DOHH2 (cell line): ENCODE measurements at regions not wholly inside any gene's neighbourhood (a gene's known extent, or its start where the extent isn't known, plus 50 kb on each side); places are given as distances from the start of the nearest gene placed in this dataset.

Source experiments
- H3F3A ChIP-seq: fragments of 200-600 bp; sonication (generic), shearing (Covaris generic); 2 replicates; pipeline ENCODE4 v1.6.0; 2016; ENCODE audit warnings: antibody characterized with exemption, mild to moderate bottlenecking; ENCODE audit not compliant: control insufficient read depth, insufficient read depth
- H3K27ac ChIP-seq: fragments of 200-600 bp; sonication (generic); 2 replicates; pipeline ENCODE4 v1.5.1; 2014; ENCODE audit warnings: low read depth, mild to moderate bottlenecking, low read length, moderate library complexity
- H3K27me3 ChIP-seq: fragments of 200-600 bp; sonication (generic); 2 replicates; pipeline ENCODE4 v1.6.1; 2014; ENCODE audit warnings: mild to moderate bottlenecking, low read length, mixed read lengths; ENCODE audit not compliant: control insufficient read depth
- H3K36me3 ChIP-seq: fragments of 200-600 bp; sonication (generic); 2 replicates; pipeline ENCODE4 v1.6.1; 2014; ENCODE audit warnings: mild to moderate bottlenecking, low read length, moderate library complexity, mixed read lengths; ENCODE audit not compliant: control insufficient read depth
- H3K4me1 ChIP-seq: fragments of 200-600 bp; sonication (generic); 2 replicates; pipeline ENCODE4 v1.6.1; 2014; ENCODE audit warnings: mild to moderate bottlenecking, low read length, mixed read lengths; ENCODE audit not compliant: control insufficient read depth
- H3K4me2 ChIP-seq: fragments of 200-600 bp; sonication (generic); 2 replicates; pipeline ENCODE4 v1.6.0; 2014; ENCODE audit warnings: mild to moderate bottlenecking, low read length, moderate library complexity
- H3K4me3 ChIP-seq: fragments of 200-600 bp; sonication (generic); 2 replicates; pipeline ENCODE4 v1.5.1; 2014; ENCODE audit warnings: mild to moderate bottlenecking, low read length, mixed read lengths
- H3K79me2 ChIP-seq: fragments of 200-600 bp; sonication (generic); 2 replicates; pipeline ENCODE4 v1.6.1; 2014; ENCODE audit warnings: mild to moderate bottlenecking, low read length, mixed read lengths; ENCODE audit not compliant: control insufficient read depth
- H3K9me2 ChIP-seq: fragments of 200-600 bp; sonication (generic); replicated peaks from 2 replicates; pipeline ENCODE4 v1.6.1; 2014; ENCODE audit warnings: mild to moderate bottlenecking, low read length, mixed read lengths; ENCODE audit not compliant: control insufficient read depth
- H3K9me3 ChIP-seq: fragments of 200-600 bp; sonication (generic); 2 replicates; pipeline ENCODE4 v1.6.1; 2014; ENCODE audit warnings: antibody characterized with exemption, low read length, mixed read lengths; ENCODE audit not compliant: control insufficient read depth, insufficient read depth
- H4K20me1 ChIP-seq: fragments of 200-600 bp; sonication (generic); 2 replicates; pipeline ENCODE4 v1.6.0; 2014; ENCODE audit warnings: low read depth, mild to moderate bottlenecking, antibody characterized with exemption, low read length, moderate library complexity; ENCODE audit not compliant: control insufficient read depth, insufficient read depth
- EZH2phosphoT487 ChIP-seq: fragments of 200-600 bp; sonication (generic); IDR thresholded peaks from 2 replicates; pipeline ENCODE4 v1.6.1; 2017; ENCODE audit warnings: borderline replicate concordance, mild to moderate bottlenecking, antibody characterized with exemption, low read length, moderate library complexity, mixed read lengths
- TF ChIP-seq, protein P1 (sequence below): fragments of 200-600 bp; sonication (generic); IDR thresholded peaks from one replicate; pipeline ENCODE4 v1.5.1; 2014; ENCODE audit warnings: antibody characterized with exemption, mild to moderate bottlenecking, low read depth, low read length; ENCODE audit not compliant: poor library complexity, severe bottlenecking

DNA sequence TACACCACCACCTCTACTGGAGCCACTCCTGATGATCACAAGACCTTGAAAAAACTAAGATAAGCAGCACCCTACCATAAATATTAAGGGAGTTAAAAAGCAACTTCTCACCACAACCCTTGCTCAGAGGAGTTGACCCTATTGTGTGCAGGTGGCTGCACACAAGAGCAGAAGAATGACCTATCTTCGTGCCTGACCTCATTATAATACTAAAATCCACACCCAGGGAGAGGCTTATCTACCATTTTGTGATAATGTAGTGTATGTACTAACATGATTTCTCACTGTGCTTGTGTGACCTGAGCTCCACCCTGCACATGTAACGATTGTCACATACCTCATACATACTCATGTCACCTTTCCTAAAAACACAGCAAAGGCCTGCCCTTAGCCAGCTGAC is 205.0 kb upstream of the MBL2 start:
- no peak for TF ChIP-seq EZH2phosphoT487
- TF ChIP-seq, protein P1, sequence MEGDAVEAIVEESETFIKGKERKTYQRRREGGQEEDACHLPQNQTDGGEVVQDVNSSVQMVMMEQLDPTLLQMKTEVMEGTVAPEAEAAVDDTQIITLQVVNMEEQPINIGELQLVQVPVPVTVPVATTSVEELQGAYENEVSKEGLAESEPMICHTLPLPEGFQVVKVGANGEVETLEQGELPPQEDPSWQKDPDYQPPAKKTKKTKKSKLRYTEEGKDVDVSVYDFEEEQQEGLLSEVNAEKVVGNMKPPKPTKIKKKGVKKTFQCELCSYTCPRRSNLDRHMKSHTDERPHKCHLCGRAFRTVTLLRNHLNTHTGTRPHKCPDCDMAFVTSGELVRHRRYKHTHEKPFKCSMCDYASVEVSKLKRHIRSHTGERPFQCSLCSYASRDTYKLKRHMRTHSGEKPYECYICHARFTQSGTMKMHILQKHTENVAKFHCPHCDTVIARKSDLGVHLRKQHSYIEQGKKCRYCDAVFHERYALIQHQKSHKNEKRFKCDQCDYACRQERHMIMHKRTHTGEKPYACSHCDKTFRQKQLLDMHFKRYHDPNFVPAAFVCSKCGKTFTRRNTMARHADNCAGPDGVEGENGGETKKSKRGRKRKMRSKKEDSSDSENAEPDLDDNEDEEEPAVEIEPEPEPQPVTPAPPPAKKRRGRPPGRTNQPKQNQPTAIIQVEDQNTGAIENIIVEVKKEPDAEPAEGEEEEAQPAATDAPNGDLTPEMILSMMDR: no peak
- H3K4me2 ChIP-seq: no peak overlapping the region
- no peak overlapping the region for H3K4me3 ChIP-seq
- H3K27me3 ChIP-seq: no peaks in the 10 kb centered on the region
- no peaks in the 10 kb centered on the region for H3K4me1 ChIP-seq
- H3K27ac ChIP-seq: no peak overlapping the region
- H4K20me1 ChIP-seq: no peaks in the 10 kb centered on the region
- H3K36me3 ChIP-seq: no peaks in the 10 kb centered on the region
- no peaks in the 10 kb centered on the region for H3F3A ChIP-seq
- peaks cover 7% of the 10 kb centered on the region; the same call in 1 of the 2 replicates for H3K9me3 ChIP-seq
- H3K79me2 ChIP-seq: no peaks in the 10 kb centered on the region
- H3K9me2 ChIP-seq: no peaks in the 10 kb centered on the region

DNA sequence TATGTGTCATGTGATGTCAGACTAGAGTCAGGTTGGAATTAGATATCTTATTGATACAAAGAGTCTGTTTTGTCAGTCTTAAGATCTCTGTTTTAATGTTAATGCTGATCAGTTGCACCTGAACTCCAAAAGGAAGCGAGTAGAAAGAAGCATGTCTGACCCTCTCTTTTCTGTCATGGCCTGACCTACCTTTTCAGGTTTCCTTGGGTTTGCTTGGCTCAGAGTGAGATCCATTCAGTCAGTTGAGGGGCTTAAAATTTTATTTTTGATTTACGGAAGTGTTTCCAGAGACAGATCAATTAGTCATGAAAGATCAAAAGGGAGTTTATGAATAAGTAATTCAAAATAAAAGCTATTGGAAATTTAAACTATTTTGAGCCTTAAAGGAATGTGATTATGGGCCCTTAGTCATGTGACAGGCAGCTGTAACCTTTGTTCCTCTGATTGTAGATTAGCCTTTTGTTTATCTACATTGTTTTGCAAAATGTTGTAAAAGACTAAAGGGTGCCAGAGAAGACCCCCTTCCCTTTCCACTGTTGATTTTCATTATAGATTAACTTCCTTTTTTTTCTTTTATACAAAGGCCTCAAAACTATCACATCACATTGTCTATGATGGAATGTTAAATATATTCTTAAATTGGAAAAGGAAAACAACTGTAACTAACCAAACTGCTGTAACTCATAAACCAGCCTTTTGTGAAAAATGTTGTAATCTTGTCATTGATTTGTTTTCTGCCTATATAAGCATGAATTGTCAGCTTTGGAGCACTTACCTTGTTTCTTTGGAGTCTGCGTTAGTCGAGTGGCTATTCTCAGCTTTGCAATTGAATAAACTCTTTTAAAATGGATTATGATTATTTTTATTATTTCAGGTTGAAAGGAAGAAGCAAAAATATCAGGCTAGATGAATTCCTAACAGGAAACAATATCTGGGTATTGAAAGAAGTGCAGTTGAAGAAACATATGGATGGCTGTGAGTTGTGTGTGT is 195.5 kb upstream of the MBL2 start:
- Histone ChIP-seq H3K36me3 (no peaks in the 10 kb centered on the region), H3K4me1 (peaks cover 13% of the 10 kb centered on the region), H3K79me2 (no peaks in the 10 kb centered on the region), H3K9me3 (no peaks in the 10 kb centered on the region), H3K27ac (no peak overlapping the region), H3F3A (no peaks in the 10 kb centered on the region), H3K4me3 (no peak overlapping the region), H3K9me2 (no peaks in the 10 kb centered on the region), H4K20me1 (no peaks in the 10 kb centered on the region), H3K4me2 (no peak overlapping the region), H3K27me3 (no peaks in the 10 kb centered on the region)
- no peak for TF ChIP-seq EZH2phosphoT487
- TF ChIP-seq, protein P1: no peak

DNA sequence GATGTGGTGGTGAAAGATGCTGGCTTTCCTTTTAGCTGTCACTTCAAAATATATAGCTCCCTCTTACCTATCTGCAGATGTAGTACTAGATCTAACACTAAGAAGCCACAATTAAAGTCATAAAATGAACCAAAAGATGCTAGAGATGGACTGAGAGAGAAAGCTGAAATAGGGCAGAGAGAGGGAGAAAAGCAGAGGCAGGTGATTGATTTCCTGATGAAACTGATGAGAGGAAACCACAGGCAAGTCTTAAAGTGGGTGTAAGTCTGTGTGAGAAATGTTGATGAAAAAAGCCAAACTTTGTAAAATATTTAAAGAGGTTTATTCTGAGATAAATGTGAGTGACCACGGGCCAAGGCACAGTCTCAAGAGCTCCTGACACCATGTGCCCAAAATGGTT is 194.3 kb upstream of the MBL2 start:
- peaks cover 13% of the 10 kb centered on the region for H3K4me1 ChIP-seq
- no peak overlapping the region for H3K4me2 ChIP-seq
- no peak overlapping the region for H3K27ac ChIP-seq

More for the DNA sequence above, 194.3 kb upstream of the MBL2 start:
- H3F3A ChIP-seq: no peaks in the 10 kb centered on the region
- H3K36me3 ChIP-seq: no peaks in the 10 kb centered on the region
- TF ChIP-seq, protein P1: no peak
- TF ChIP-seq EZH2phosphoT487: no peak
- H3K4me3 ChIP-seq: no peak overlapping the region
- no peaks in the 10 kb centered on the region for H3K27me3 ChIP-seq
- H3K9me2 ChIP-seq: no peaks in the 10 kb centered on the region
- no peaks in the 10 kb centered on the region for H3K9me3 ChIP-seq
- H4K20me1 ChIP-seq: no peaks in the 10 kb centered on the region
- no peaks in the 10 kb centered on the region for H3K79me2 ChIP-seq
